ENCODE measurements at regions not wholly inside any gene's neighbourhood (a gene's known extent, or its start where the extent isn't known, plus 50 kb on each side); places are given as distances from the start of the nearest gene placed in this dataset.

DNA sequence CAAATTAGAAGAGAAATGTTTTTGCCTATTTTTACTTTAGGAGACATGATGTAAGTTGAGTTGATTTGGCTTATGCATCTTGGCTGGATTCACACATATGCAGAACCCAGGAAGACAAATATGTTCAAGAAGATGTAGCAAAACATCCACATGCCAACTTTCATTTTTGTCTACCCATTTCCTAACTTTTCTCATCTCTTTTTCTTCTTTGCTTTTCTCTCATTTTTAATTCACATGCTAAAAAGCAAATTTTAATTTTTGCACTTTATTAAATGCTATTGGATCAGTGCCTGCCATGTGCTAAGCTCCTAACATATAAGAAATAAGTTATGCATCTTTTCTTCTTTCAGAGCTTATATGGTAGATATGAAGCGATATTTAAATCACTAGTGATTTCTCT, 143.7 kb upstream of the GRM3 start:
- intact Hi-C loops (cut with micrococcal nuclease) (no loop called here), in situ Hi-C loops (cut with MboI) (no loop called here)
- ChIA-PET POLR2A (no interaction called here), CTCF (ENCODE audit: low intra/inter-chr PET ratio) (no interaction called here)
- no peak for ATAC-seq
- Histone ChIP-seq H3K4me2 (ENCODE audit: insufficient read depth, low read length) (no peak overlapping the region), H3K27ac (ENCODE audit: extremely low read depth, low read depth, low read length) (no peak overlapping the region), H3K27me3 (ENCODE audit: control insufficient read depth in 2 of 2, insufficient read depth in 2 of 2, low read length in 2 of 2) (no peaks in the 10 kb centered on the region), H3K36me3 (ENCODE audit: control insufficient read depth, insufficient read depth, low read length) (no peaks in the 10 kb centered on the region), H3K79me2 (ENCODE audit: control insufficient read depth, insufficient read depth, low read length) (no peaks in the 10 kb centered on the region), H3K9ac (ENCODE audit: insufficient read depth in 1 of 2, low read depth in 2 of 2, low read length in 2 of 2) (no peak overlapping the region), H3K9me1 (ENCODE audit: control insufficient read depth, insufficient read depth, low read length) (no peaks in the 10 kb centered on the region), H3K4me3 (no peak overlapping the region), H3K4me1 (replicated peaks in 1 of 2; ENCODE audit: control insufficient read depth in 2 of 2, insufficient read depth in 2 of 2, low read length in 2 of 2) (no peaks in the 10 kb centered on the region), H3K9me3 (replicated peaks; ENCODE audit: control insufficient read depth, insufficient read depth, low read depth, low read length) (no peaks in the 10 kb centered on the region), H4K20me1 (replicated peaks; ENCODE audit: control insufficient read depth, insufficient read depth, low read length) (no peaks in the 10 kb centered on the region), H2AFZ (ENCODE audit: low read depth, low read length) (no peak overlapping the region)
- BruUV-seq (replicated peaks): no TSS peak
- no peak for FAIRE-seq
- no peak for DNase-seq (ENCODE audit: extremely low read depth in 1 of 4, low spot score in 3 of 4)
- WGBS (ENCODE audit: insufficient coverage, low coverage, missing lambda C conversion rate): 4% methylated on average over 1 of the region's 1 CpG
- TF ChIP-seq MTA1 (IDR thresholded peaks at IDR 0.05; ENCODE audit: borderline replicate concordance) (no peak), YBX1 (IDR thresholded peaks at IDR 0.05) (no peak), KAT2B (IDR thresholded peaks at IDR 0.05; ENCODE audit: low read depth, low read length) (no peak), TAF7 (tag; IDR thresholded peaks at IDR 0.05) (no peak), ZNF583 (CRISPR knock-in tag; IDR thresholded peaks at IDR 0.05) (no peak), RBM34 (IDR thresholded peaks at IDR 0.05; ENCODE audit: borderline replicate concordance, insufficient read depth, low read length) (no peak), THRAP3 (IDR thresholded peaks at IDR 0.05; ENCODE audit: borderline replicate concordance) (no peak), GTF2E2 (tag; IDR thresholded peaks at IDR 0.05) (no peak), ZNF12 (CRISPR knock-in tag; IDR thresholded peaks at IDR 0.05) (no peak), RFX5 (IDR thresholded peaks at IDR 0.05; ENCODE audit: low read depth, low read length) (no peak), ZNF311 (CRISPR knock-in tag; IDR thresholded peaks at IDR 0.05) (no peak), RBFOX2 (IDR thresholded peaks at IDR 0.05; ENCODE audit: low read depth, low read length) (no peak), YY1 (IDR thresholded peaks at IDR 0.05; ENCODE audit: borderline replicate concordance in 1 of 3, control insufficient read depth in 1 of 3, extremely low read depth in 1 of 3, insufficient read depth in 3 of 3, insufficient read length in 1 of 3, insufficient replicate concordance in 2 of 3, low read depth in 1 of 3, low read length in 2 of 3) (no peak), NR4A1 (CRISPR knock-in tag; IDR thresholded peaks at IDR 0.05) (no peak), NR4A1 (tag; IDR thresholded peaks at IDR 0.05) (no peak)
- TF ChIP-seq, protein P1, sequence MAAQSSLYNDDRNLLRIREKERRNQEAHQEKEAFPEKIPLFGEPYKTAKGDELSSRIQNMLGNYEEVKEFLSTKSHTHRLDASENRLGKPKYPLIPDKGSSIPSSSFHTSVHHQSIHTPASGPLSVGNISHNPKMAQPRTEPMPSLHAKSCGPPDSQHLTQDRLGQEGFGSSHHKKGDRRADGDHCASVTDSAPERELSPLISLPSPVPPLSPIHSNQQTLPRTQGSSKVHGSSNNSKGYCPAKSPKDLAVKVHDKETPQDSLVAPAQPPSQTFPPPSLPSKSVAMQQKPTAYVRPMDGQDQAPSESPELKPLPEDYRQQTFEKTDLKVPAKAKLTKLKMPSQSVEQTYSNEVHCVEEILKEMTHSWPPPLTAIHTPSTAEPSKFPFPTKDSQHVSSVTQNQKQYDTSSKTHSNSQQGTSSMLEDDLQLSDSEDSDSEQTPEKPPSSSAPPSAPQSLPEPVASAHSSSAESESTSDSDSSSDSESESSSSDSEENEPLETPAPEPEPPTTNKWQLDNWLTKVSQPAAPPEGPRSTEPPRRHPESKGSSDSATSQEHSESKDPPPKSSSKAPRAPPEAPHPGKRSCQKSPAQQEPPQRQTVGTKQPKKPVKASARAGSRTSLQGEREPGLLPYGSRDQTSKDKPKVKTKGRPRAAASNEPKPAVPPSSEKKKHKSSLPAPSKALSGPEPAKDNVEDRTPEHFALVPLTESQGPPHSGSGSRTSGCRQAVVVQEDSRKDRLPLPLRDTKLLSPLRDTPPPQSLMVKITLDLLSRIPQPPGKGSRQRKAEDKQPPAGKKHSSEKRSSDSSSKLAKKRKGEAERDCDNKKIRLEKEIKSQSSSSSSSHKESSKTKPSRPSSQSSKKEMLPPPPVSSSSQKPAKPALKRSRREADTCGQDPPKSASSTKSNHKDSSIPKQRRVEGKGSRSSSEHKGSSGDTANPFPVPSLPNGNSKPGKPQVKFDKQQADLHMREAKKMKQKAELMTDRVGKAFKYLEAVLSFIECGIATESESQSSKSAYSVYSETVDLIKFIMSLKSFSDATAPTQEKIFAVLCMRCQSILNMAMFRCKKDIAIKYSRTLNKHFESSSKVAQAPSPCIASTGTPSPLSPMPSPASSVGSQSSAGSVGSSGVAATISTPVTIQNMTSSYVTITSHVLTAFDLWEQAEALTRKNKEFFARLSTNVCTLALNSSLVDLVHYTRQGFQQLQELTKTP (IDR thresholded peaks at IDR 0.05; ENCODE audit: low read depth in 1 of 2, partially characterized antibody in 2 of 2): no peak
- TF ChIP-seq, protein P2, sequence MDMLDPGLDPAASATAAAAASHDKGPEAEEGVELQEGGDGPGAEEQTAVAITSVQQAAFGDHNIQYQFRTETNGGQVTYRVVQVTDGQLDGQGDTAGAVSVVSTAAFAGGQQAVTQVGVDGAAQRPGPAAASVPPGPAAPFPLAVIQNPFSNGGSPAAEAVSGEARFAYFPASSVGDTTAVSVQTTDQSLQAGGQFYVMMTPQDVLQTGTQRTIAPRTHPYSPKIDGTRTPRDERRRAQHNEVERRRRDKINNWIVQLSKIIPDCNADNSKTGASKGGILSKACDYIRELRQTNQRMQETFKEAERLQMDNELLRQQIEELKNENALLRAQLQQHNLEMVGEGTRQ (CRISPR knock-in tag; IDR thresholded peaks at IDR 0.05): no peak

Data from K562 (cell line).